ENCODE measurements at regions not wholly inside any gene's neighbourhood (a gene's known extent, or its start where the extent isn't known, plus 50 kb on each side); places are given as distances from the start of the nearest gene placed in this dataset.
"Not testable (repeated sequence)": the region's sequence is repeated elsewhere in the genome, so short reads cannot be mapped to it uniquely, and the experiment has no call there.

- intact Hi-C loops (cut with micrococcal nuclease): no loop called here
- Mint-ChIP-seq H3K27ac (no peak overlapping the region), H3K9me3 (no peaks in the 10 kb centered on the region), H3K36me3 (ENCODE audit: low read depth) (no peaks in the 10 kb centered on the region), H3K4me3 (no peak overlapping the region), H3K27me3 (no peaks in the 10 kb centered on the region), H3K4me1 (no peaks in the 10 kb centered on the region)
- POLR2A ChIA-PET: no interaction called here
- DNase-seq: no peak
- no peak for TF ChIP-seq CTCF (IDR thresholded peaks at IDR 0.05)
- CTCF ChIA-PET: no interaction called here
- ATAC-seq (ENCODE audit: low read depth): no peak
These were observed 387.1 kb upstream of the SGCG start for GRCh38 chr13:22793598-22794134.

DNA sequence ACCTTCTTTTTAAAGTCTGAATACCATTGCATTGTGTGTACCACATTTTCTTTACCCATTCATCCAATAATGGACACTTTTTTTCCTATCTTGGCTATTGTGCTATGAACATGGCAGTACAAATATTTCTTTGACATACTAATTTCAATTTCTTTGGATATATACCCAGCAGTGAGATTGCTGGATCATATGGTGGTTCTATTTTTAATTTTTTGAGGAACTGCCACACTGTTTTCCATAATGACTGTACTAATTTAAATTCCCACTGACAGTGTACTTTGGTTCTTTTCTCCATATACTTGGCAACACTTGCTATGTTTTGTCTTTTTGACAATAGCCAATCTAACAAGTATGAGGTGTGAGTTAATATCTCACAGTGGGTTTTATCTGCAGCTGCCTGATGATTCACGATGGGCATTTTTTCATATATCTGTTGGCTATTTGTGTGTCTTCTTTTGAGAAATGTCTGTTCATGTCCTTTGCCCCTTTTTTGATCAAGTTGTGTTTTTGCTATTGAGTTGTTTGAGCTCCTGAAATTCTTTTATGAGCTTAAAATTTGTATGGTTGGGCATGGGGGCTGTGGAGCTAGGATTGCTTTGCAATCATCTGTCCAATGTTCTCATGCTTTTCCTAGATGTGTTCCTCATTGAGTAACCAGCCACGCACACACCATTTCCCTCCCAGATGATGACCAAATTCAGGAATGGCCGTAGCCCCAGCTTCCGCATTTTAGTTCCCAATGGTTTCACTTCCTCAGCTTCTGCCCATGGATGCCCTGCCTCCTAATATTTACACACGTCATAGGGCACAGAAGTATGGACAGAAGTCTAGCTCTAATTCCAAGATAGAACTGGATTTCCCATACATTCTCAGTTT is 380.0 kb upstream of the SGCG start:
- H3K4me1 Mint-ChIP-seq: no peaks in the 10 kb centered on the region
- H3K27me3 Mint-ChIP-seq: no peaks in the 10 kb centered on the region
- no peak overlapping the region for H3K4me3 Mint-ChIP-seq
- DNase-seq: no peak
- H3K36me3 Mint-ChIP-seq (ENCODE audit: low read depth): no peaks in the 10 kb centered on the region
- no peak for TF ChIP-seq CTCF (IDR thresholded peaks at IDR 0.05)
- no peak for ATAC-seq (ENCODE audit: low read depth)
- no peak overlapping the region for H3K27ac Mint-ChIP-seq
- ChIA-PET CTCF (no interaction called here), POLR2A (no interaction called here)
- intact Hi-C loops (cut with micrococcal nuclease): no loop called here
- H3K9me3 Mint-ChIP-seq: no peaks in the 10 kb centered on the region

DNA sequence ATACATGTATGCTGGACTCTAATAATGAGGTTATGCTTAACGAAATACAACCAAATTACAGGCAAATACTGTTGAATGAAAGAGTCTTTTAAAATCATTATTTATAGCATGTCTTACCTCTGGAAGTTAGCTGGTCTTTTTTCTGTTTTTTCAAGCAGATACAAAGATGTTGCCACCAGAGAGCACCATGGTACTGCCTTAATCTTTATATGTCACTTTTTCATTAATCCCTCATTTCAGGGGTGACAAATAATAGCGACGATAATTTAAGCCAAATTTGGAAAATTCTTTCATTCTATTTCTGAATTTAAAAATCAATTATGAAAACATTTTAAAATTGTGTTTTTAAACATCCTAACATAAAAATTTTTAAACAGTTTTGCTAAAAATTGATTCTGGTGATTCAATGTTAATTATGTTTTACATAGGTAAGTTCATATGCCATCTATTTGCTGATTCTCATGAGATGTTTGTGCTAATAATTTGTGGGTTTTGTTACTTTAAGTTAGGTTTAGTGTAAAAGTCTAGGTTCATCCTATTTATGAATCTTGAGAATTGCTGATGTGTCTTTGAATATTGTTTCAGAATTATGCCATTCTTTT is 379.3 kb upstream of the SGCG start:
- Mint-ChIP-seq H3K4me1 (no peaks in the 10 kb centered on the region), H3K4me3 (no peak overlapping the region), H3K9me3 (no peaks in the 10 kb centered on the region), H3K27me3 (no peaks in the 10 kb centered on the region), H3K36me3 (ENCODE audit: low read depth) (no peaks in the 10 kb centered on the region), H3K27ac (no peak overlapping the region)
- intact Hi-C loops (cut with micrococcal nuclease): no loop called here
- ATAC-seq (ENCODE audit: low read depth) (no peak), DNase-seq (no peak)
- ChIA-PET POLR2A (no interaction called here), CTCF (no interaction called here)
- TF ChIP-seq CTCF (IDR thresholded peaks at IDR 0.05): no peak

DNA sequence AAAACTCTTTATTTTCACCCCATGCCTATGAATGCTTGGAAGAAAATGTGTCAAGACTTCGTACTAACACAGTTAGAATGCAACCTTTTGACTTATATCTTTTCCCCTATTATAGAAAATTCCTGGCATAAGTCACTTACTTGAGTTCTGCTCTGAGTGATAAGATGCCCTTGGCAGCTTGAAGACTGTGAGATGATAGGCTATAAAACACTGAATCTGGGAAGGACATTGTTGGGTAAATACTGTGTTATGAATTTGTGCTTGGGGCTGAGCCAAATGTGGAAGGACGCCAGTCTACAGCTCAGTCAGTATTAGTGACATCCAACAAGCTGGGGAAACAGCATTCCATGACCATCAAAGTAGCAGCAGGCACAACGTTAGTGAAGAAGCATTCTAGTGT is 368.0 kb upstream of the SGCG start:
- Mint-ChIP-seq H3K27me3 (no peaks in the 10 kb centered on the region), H3K27ac (no peak overlapping the region), H3K4me3 (no peak overlapping the region), H3K4me1 (no peaks in the 10 kb centered on the region), H3K36me3 (ENCODE audit: low read depth) (no peaks in the 10 kb centered on the region), H3K9me3 (no peaks in the 10 kb centered on the region)
- intact Hi-C loops (cut with micrococcal nuclease): no loop called here
- POLR2A ChIA-PET: no interaction called here
- CTCF ChIA-PET: no interaction called here
- no peak for ATAC-seq (ENCODE audit: low read depth)
- DNase-seq: no peak
- TF ChIP-seq CTCF (IDR thresholded peaks at IDR 0.05): no peak

- POLR2A ChIA-PET; H3K9me3 Mint-ChIP-seq; ATAC-seq (ENCODE audit: low read depth); H3K36me3 Mint-ChIP-seq (ENCODE audit: low read depth); H3K27ac Mint-ChIP-seq; intact Hi-C loops (cut with micrococcal nuclease); H3K4me1 Mint-ChIP-seq; CTCF ChIA-PET; H3K4me3 Mint-ChIP-seq; H3K27me3 Mint-ChIP-seq; DNase-seq: not testable (repeated sequence)
These were observed 367.0 kb upstream of the SGCG start for GRCh38 chr13:22813531-22814377.

- DNase-seq; POLR2A ChIA-PET; H3K9me3 Mint-ChIP-seq; H3K4me3 Mint-ChIP-seq; H3K27me3 Mint-ChIP-seq; H3K27ac Mint-ChIP-seq; intact Hi-C loops (cut with micrococcal nuclease); CTCF ChIA-PET; ATAC-seq (ENCODE audit: low read depth); H3K4me1 Mint-ChIP-seq; H3K36me3 Mint-ChIP-seq (ENCODE audit: low read depth): not testable (repeated sequence)
These were observed 366.3 kb upstream of the SGCG start for GRCh38 chr13:22814433-22814832.
